ENCODE measurements at regions not wholly inside any gene's neighbourhood (a gene's known extent, or its start where the extent isn't known, plus 50 kb on each side); places are given as distances from the start of the nearest gene placed in this dataset.
"Not testable (repeated sequence)": the region's sequence is repeated elsewhere in the genome, so short reads cannot be mapped to it uniquely, and the experiment has no call there.

GRCh38 chr1:30101487-30102227, 621.7 kb downstream of the MATN1 start:
- DNase-seq: no peak

DNA sequence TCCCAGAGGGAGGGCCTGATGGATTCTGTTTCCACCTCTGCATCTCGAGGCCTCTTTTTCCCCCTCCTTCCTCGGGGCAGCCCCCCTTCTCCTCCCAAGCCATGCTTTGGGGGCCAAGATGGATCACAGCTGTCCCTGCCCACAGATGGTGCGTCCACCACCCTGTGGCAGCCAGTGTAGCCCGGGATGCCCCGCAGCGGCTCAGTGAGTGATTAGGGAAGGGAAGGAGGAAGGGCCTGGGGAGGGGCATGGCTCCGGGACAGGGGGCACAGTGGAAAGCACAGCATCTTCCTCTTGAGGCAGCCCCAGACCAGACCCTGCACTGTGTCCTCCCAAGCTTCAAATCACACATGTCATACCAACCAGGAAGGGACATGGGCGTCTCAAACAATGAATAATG, 622.4 kb downstream of the MATN1 start:
- no peak for DNase-seq

GRCh38 chr1:30100524-30100862, 622.9 kb downstream of the MATN1 start:
- no peak for DNase-seq

DNA sequence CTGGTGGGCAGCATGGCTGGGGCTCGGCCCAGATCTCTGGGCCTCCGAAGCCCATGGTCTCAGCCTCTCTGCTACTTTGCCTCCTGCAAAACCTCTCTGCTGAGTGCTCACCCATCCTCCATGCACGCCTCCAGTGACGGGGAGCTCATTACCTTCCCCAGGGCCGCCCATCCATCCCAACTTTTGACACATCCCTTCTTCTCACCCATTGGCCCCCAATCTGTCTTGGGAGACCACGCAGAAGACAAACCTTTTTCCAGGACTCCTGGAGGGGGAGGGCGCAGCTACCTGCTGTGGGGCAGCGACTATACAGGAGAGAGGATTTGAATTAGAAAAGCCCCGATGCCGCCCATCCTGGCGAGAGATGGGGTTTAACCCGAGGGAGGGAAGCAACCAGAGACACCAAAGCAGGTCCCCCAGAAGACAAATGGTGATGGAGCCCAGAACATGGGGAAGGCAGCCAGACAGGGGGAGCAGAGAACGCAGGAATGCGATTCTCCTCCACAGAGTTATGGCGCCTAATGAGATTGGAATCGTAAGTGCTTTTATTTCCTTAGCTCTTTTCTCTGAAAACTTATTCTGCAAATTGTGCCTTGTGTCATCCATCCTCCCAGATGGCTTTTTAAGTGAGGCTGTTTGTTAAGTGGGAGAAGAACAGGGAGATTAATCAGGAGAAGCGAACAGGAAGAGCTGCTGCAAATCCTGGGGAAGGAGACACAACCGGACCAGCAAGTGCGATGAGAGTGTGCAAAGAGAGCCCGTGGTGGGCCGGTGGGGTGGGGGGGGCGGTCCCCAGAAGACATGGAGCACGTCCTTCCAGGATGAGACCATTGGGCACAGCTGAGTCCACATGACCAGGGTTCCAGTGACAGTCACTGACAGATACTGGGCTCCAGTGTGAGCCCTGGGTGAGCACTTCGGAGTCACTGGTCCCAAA, 623.5 kb downstream of the MATN1 start:
- no peak for DNase-seq

DNA sequence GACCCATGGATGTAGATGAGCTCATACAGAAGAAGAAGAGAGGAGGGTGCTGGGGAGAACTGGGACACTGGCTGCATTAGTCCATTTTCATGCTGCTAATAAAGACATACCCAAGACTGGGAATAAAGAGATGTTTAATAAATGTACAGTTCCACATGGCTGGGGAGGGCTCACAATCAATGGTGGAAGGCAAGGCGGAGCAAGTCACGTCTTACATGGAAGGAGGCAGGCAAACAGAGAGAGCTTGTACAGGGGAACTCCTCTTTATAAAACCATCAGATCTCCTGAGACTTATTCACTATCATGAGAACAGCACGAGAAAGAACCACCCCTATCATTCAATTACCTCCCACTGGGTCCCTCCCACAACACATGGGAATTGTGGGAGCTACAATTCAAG, 625.5 kb downstream of the MATN1 start:
- not testable (repeated sequence) for DNase-seq

- DNase-seq: no peak
Measured at GRCh38 chr1:30095451-30096025, 627.8 kb downstream of the MATN1 start.

GRCh38 chr1:30095051-30095450, 628.3 kb downstream of the MATN1 start:
- DNase-seq: no peak

DNA sequence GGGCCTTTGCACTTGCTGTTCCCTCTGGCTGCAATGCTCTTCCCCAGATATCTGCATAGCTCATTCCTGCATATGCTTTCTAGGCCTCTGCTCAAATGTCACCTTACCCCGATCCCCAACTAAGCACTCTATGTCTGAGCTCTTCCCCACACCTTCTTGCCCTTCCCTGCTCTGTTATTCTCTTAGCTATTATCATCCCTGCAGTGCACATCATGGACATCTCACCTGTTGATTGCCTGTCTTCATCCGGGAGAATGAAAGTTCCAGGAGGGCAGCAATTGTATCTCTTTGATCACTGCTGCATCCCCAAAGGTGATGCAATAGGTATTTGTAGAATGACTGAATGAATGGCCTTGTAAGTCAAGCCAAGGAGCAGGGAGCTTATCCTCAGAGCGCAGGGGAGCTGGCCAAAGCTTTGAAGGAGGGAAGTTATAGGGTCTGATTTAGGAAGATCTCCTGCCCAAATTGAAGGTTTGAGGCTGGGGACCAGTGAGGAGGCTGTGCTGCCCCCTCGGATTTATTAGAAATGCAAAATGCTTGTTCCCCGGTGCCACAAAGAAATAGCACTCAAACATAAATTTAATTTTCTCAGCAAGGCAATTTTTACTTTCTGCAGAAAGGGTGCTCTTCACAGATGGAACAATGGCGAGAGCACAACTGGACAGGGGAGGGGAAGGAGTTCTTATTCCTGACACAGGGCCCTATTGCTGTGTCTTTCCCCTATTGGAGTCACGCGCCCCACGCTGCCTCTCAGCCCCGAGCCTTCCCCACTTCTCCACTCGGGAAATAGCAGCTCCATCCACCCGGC, 631.1 kb downstream of the MATN1 start:
- no peak for DNase-seq

DNA sequence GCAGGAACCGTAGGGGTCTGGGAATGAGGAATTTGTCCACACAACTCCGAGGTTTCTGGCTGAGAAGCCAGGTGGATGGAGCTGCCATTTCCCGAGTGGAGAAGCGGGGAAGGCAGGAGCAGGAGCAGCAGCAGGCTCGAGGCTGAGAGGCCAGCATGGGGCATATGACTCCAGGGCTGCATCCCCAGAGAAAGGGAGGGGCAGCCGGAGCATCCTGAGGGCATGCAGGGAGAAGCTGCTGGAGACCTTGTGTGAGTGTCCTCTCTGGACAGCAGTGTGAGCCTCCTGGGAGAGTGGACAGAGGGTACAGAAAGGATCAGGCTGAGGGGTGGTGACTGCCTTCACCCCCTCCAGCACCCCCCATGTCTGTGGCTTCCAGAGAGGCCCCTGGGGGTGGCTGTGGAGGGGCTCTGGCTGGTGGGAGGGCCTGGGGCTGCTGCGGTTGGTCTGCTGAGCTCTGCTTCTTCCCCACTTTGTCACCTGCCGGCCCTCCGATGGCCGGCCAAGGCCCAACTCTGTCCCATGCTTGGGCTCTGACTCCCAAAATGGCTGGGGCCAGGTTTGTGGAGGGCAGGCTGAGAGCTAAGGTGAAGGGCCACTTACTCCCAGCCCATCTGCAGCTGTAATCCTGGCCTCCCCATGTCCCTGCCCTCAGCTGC, 633.1 kb downstream of the MATN1 start:
- no peak for DNase-seq

- DNase-seq: no peak
Measured at GRCh38 chr1:30089024-30089430, 634.4 kb downstream of the MATN1 start.

DNA sequence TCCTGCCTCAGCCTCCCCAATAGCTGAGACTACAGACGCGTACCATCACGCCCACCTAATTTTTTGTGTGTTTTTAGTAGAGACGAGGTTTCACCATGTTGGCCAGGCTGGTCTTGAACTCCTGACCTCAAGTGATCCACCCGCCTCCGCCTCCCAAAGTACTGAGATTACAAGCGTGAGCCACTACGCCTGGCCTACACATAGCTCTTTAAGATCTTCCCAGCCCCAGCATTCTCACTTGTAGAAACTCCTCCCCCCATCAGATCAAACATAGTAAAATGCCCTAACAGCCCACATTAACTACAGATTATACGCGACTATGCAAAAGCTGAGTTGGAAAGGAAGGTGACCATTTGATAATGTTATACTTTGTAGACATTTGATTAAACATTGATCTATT, 634.8 kb downstream of the MATN1 start:
- DNase-seq: no peak

DNA sequence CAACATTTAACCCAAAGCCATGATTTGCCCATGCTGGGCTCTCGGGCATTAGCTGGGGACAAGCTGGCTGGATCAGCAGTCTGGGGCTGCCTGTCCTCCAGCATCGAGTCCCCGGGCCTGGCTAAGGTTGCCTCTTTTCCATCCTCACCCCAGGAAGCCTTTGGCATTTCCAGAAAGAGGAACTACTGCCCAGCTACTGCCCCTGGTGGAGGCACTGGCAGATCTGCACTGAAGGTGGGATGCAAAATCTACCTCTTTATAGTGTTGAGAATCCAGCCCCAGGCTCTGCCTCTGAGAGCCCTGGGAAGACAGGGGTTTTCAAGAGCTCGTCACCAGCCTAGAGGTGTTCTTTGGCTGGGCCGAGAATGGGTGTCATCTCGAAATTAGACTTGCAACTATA, 635.9 kb downstream of the MATN1 start:
- no peak for DNase-seq

DNA sequence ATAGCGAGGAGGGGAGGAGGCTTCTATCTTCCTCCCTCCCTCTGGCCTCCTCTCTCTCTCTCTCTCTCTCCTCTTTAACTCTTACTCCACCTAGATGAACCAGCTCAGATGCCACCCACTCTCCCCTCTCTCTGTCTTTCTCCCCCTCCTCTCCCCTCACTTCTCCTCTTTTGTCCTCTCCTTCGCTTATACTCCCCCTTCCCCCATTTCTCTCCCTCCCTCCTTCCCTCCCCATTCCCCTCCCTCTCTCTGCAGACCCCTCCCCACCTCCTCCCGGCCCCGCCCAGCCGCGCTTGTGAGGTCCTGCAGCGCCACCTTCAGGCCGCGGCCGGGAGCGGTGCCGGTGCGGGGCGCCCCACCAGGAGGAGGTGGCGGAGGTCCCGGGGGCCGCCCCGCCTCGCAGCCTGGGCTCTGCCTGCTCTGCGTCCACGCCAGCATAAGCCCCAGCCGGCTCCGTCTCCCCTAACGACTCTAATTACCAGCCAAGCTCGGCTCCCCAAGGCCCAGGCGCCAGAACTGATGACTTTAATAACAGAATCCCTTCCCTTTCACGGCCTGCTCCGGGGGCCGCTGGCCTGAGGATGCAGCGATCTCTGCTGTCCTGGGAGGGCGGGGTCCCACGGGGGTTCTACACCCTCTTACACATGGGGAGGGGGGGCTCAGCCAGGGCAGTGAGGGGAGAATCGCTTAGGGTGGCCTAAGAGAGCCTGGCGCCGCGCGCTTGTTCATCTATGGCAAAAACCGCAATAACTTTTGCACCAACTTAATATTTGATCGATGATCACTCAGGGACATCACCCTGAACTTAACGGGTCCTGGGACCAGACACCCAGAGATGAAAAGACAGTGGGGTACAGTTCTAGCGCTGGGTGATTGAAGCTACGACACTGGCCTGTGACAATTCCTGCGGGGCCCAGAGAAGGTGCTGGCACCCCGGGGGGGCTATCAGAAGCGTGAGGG, 637.3 kb downstream of the MATN1 start:
- DNase-seq: no peak

GRCh38 chr1:30084909-30085571, 638.3 kb downstream of the MATN1 start:
- no peak for DNase-seq

DNA sequence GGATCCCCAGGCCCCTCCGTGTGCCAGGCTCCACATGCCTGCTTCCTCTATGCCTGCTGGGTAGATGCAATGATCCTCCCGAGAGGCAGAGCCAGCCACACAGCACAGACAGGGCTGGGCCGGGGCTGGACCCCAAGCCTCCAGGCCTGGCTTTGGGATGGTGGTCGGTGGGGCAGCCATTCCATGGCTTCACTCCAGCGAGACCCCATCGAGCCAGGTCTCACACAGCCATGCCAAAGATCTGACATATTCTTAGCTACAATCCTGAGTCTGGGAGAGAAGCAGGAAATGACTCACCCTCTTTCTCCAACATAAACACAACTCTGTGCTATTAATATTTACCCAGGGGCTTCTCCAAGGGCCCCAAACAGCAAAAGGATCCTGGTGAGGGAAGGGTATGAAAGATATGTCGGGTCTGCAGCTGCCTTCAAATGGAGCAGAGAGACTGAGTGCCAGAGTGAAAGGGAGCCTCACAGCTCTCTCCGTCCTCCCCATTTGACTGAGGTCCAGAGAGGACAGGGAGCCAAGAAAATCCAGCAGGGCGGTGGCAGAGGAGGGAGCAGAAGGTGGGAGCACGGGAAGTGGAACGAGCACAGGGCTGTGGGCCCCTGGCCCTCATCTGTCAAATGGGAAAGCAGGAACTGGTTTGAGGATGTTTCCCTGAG, 639.5 kb downstream of the MATN1 start:
- no peak for DNase-seq

DNA sequence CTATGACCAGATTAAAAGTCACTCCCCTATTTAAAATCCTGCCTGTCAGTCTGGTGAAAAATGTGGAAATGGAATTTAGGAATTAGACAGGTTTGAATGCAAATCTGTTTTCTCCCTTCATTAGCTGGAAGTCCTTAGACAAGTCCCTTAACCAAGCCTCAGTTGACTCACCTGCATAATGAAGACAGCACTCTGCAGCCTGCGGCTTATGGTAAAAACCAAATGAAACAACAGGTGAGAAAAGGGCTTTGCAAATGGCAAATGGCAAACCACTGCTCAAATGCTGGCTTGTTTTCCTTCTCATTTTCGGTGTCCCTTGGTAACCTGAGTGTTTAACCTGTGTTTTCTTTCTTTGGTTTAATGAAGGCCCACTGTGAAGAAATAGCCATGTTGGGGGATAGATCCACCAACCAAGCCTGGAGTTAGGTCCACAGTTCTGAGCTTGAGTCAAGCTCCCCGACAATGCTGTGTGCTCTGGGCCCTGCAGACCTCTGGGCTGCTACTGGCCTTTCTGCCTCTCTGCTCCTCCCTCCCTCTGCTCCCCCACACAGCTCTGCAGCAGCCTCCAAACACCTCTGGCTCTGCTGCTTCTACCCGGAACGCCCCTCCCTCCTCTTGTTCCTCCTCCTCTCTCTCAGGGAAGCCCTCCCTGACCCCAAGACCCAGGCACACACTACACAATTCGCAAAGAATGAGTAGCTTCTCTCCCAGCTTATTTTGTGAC, 641.8 kb downstream of the MATN1 start:
- no peak for DNase-seq

DNA sequence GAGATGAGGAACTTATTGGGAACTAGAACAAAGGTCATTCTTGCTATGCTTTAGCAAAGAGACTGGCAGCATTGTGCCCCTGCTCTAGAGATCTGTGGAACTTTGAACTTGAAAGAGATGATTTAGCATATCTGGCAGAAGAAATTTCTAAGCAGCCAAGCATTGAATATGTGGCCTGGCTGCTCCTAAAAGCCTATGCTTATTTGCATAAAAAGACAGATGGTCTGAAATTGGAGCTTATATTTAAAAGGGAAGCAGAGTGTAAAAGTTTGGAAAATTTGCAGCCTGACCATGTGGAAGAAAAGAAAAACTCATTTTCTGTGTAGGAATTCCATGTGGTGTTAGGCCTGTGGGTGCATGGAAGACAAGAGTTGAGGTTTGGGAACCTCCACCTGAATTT, 647.5 kb downstream of the MATN1 start:
- not testable (repeated sequence) for DNase-seq

GRCh38 chr1:30068787-30069472, 654.5 kb downstream of the MATN1 start:
- no peak for DNase-seq

DNA sequence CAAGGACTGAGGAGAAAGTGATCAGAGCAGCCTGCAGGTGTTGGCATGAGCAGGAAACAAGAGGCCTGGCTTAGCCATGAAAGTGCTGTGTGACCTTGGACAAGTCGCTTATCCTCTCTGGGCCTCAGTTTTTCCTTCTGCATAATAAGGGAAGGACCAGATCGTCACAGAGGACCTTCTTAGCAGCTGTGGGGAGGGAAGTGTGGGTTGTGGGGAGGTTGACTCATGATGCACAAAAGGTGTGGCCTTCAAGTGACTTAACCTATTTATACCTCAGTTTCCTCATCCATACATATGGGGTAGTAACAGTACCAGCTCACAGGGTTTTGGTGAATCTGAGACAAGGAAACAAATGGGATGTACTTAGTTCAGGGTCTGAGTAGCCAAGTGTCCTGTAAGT, 658.8 kb downstream of the MATN1 start:
- DNase-seq: no peak
